GM19238 (cell line): ENCODE measurements at regions not wholly inside any gene's neighbourhood (a gene's known extent, or its start where the extent isn't known, plus 50 kb on each side); places are given as distances from the start of the nearest gene placed in this dataset.
"Not testable (repeated sequence)": the region's sequence is repeated elsewhere in the genome, so short reads cannot be mapped to it uniquely, and the experiment has no call there.

Experiments
- DNase-seq: peaks from one replicate; pipeline ENCODE4 v3.0.0; 2011; ENCODE audit warnings: low spot score; ENCODE audit not compliant: insufficient read length

- no peak for DNase-seq
Measured at GRCh38 chr13:90826688-90827087, 520.8 kb upstream of the MIR17HG start.

GRCh38 chr13:90830782-90831181 is 516.7 kb upstream of the MIR17HG start:
- no peak for DNase-seq

- DNase-seq: no peak
Measured at GRCh38 chr13:90833951-90834350, 513.5 kb upstream of the MIR17HG start.

GRCh38 chr13:90834700-90835099 is 512.8 kb upstream of the MIR17HG start:
- no peak for DNase-seq

- DNase-seq: no peak
Measured at GRCh38 chr13:90835826-90836225, 511.7 kb upstream of the MIR17HG start.

GRCh38 chr13:90838317-90838960 is 509.0 kb upstream of the MIR17HG start:
- no peak for DNase-seq

GRCh38 chr13:90839061-90839460 is 508.4 kb upstream of the MIR17HG start:
- DNase-seq: no peak

GRCh38 chr13:90846936-90847335 is 500.6 kb upstream of the MIR17HG start:
- DNase-seq: no peak

- not testable (repeated sequence) for DNase-seq
Measured at GRCh38 chr13:90853666-90854065, 493.8 kb upstream of the MIR17HG start.

GRCh38 chr13:90857921-90858320 is 489.6 kb upstream of the MIR17HG start:
- no peak for DNase-seq

GRCh38 chr13:90866006-90866405 is 481.5 kb upstream of the MIR17HG start:
- DNase-seq: no peak

GRCh38 chr13:90867336-90867683 is 480.2 kb upstream of the MIR17HG start:
- no peak for DNase-seq

GRCh38 chr13:90868321-90868920 is 479.1 kb upstream of the MIR17HG start:
- no peak for DNase-seq

GRCh38 chr13:90869580-90869979 is 477.9 kb upstream of the MIR17HG start:
- no peak for DNase-seq

- DNase-seq: no peak
Measured at GRCh38 chr13:90872491-90873025, 474.9 kb upstream of the MIR17HG start.

GRCh38 chr13:90880790-90881189 is 466.7 kb upstream of the MIR17HG start:
- DNase-seq: no peak

GRCh38 chr13:90882551-90882950 is 464.9 kb upstream of the MIR17HG start:
- DNase-seq: no peak

- no peak for DNase-seq
Measured at GRCh38 chr13:90883592-90883991, 463.9 kb upstream of the MIR17HG start.

- DNase-seq: no peak
Measured at GRCh38 chr13:90884066-90884465, 463.4 kb upstream of the MIR17HG start.

GRCh38 chr13:90889906-90890834 is 457.3 kb upstream of the MIR17HG start:
- DNase-seq: no peak

- no peak for DNase-seq
Measured at GRCh38 chr13:90891329-90891728, 456.2 kb upstream of the MIR17HG start.

- not testable (repeated sequence) for DNase-seq
Measured at GRCh38 chr13:90893199-90893598, 454.3 kb upstream of the MIR17HG start.
